Ishikawa (cell line): ENCODE measurements at regions not wholly inside any gene's neighbourhood (a gene's known extent, or its start where the extent isn't known, plus 50 kb on each side); places are given as distances from the start of the nearest gene placed in this dataset.

ENCODE experiments used
- CREB1 ChIP-seq: IDR thresholded peaks from 2 replicates; pipeline ENCODE4 v1.6.1; 2012; ENCODE audit warnings: low read depth
- EGR1 ChIP-seq: IDR thresholded peaks from 2 replicates; pipeline ENCODE4 v1.6.1; 2012
- EP300 ChIP-seq: IDR thresholded peaks from 2 replicates; pipeline ENCODE4 v1.6.1; 2012; ENCODE audit warnings: borderline replicate concordance
- YY1 ChIP-seq: IDR thresholded peaks from 2 replicates; pipeline ENCODE4 v1.6.1; 2012; ENCODE audit warnings: low read depth
- ZBTB7A ChIP-seq: IDR thresholded peaks from 2 replicates; pipeline ENCODE4 v1.6.1; 2012; ENCODE audit warnings: low read depth

- TF ChIP-seq CREB1 (no peak), EP300 (no peak), ZBTB7A (no peak), EGR1 (no peak), YY1 (no peak)
Measured at GRCh38 chr13:50196118-50196517, 180.9 kb downstream of the KCNRG start.
